IMR-90 (cell line): ENCODE measurements at regions not wholly inside any gene's neighbourhood (a gene's known extent, or its start where the extent isn't known, plus 50 kb on each side); places are given as distances from the start of the nearest gene placed in this dataset.

ENCODE experiments used
- ATAC-seq: fragments of 200-7000 bp; cut with Tn5 transposase; 2 replicates; pipeline ENCODE4 v1.9.1; 2020; ENCODE audit warnings: low read depth, mild to moderate bottlenecking, moderate library complexity
- BruUV-seq: library from RNA; stranded (reverse); fragments of 400-500 nt; replicated peaks from 2 replicates; lab custom pipeline; 2021; lab: Mats Ljungman, UMichigan
- CTCF ChIA-PET: fragments of 300-600 bp; formaldehyde crosslinking; extraction: SDS; loops from one replicate; lab custom pipeline; 2021; ENCODE audit warnings: antibody characterized with exemption; lab: Yijun Ruan, JAX
- POLR2A ChIA-PET: fragments of 300-600 bp; sonication (Branson Sonifier 250); formaldehyde crosslinking; loops from one replicate; lab custom pipeline; 2022; ENCODE audit warnings: antibody characterized with exemption; ENCODE audit not compliant: unreplicated experiment; lab: Charles Lee
- DNase-seq: peaks from one replicate; pipeline ENCODE4 v3.0.0; 2013
- H2AFZ ChIP-seq: replicated peaks from 2 replicates; pipeline ENCODE3; 2013; ENCODE audit warnings: low read length, mild to moderate bottlenecking; ENCODE audit not compliant: poor library complexity
- H2AK5ac ChIP-seq: 2 replicates; pipeline ENCODE4 v1.6.1; 2013; ENCODE audit warnings: low read depth, low read length, inconsistent platforms
- H2AK9ac ChIP-seq: replicated peaks from 2 replicates; pipeline ENCODE3; 2013; ENCODE audit warnings: mild to moderate bottlenecking, low read depth, low read length, moderate library complexity; ENCODE audit not compliant: poor library complexity
- H2BK120ac ChIP-seq: 2 replicates; pipeline ENCODE4 v1.6.1; 2013; ENCODE audit warnings: low read depth, low read length, inconsistent platforms
- H2BK15ac ChIP-seq: 3 replicates; pipeline ENCODE4 v1.6.1; 2013; ENCODE audit warnings: low read depth, low read length, inconsistent platforms
- H2BK20ac ChIP-seq: 2 replicates; pipeline ENCODE4 v1.6.1; 2013; ENCODE audit warnings: low read depth, mild to moderate bottlenecking, inconsistent platforms, low read length, moderate library complexity
- H2BK5ac ChIP-seq: 2 replicates; pipeline ENCODE4 v1.6.1; 2013; ENCODE audit warnings: mild to moderate bottlenecking, low read depth, low read length, inconsistent platforms; ENCODE audit not compliant: poor library complexity, severe bottlenecking
- H3K14ac ChIP-seq: replicated peaks from 2 replicates; pipeline ENCODE4 v1.6.1; 2013; ENCODE audit warnings: low read depth, low read length, inconsistent platforms
- H3K18ac ChIP-seq: 2 replicates; pipeline ENCODE4 v1.6.1; 2013; ENCODE audit warnings: low read depth, low read length, control low read depth
- H3K23ac ChIP-seq: 2 replicates; pipeline ENCODE4 v1.6.1; 2013; ENCODE audit warnings: low read depth, low read length, inconsistent platforms
- H3K27ac ChIP-seq: 2 replicates; pipeline ENCODE4 v1.5.1; 2013; ENCODE audit warnings: mild to moderate bottlenecking, control low read depth, low read length; ENCODE audit not compliant: insufficient read depth
- H3K27me3 ChIP-seq: 2 replicates; pipeline ENCODE4 v1.6.1; 2013; ENCODE audit warnings: low read length; ENCODE audit not compliant: control insufficient read depth, insufficient read depth
- H3K36me3 ChIP-seq: 2 replicates; pipeline ENCODE4 v1.6.1; 2013; ENCODE audit warnings: low read length, mixed read lengths; ENCODE audit not compliant: control insufficient read depth, insufficient read depth
- H3K4ac ChIP-seq: 2 replicates; pipeline ENCODE4 v1.6.1; 2013; ENCODE audit warnings: low read depth, low read length, inconsistent platforms
- H3K4me1 ChIP-seq: 2 replicates; pipeline ENCODE4 v1.6.1; 2013; ENCODE audit warnings: low read length, mixed read lengths; ENCODE audit not compliant: control insufficient read depth, insufficient read depth
- H3K4me2 ChIP-seq: 2 replicates; pipeline ENCODE4 v1.6.1; 2013; ENCODE audit warnings: low read depth, mild to moderate bottlenecking, control low read depth, low read length, moderate library complexity
- H3K4me3 ChIP-seq: 2 replicates; pipeline ENCODE4 v1.5.1; 2013; ENCODE audit warnings: low read depth, mild to moderate bottlenecking, control low read depth, low read length, moderate library complexity; ENCODE audit not compliant: insufficient read depth
- H3K56ac ChIP-seq: 2 replicates; pipeline ENCODE4 v1.6.1; 2013; ENCODE audit warnings: low read length, inconsistent platforms; ENCODE audit not compliant: insufficient read depth; ENCODE audit errors: extremely low read depth
- H3K79me1 ChIP-seq, 2 experiments: 2 replicates each; pipeline ENCODE4 v1.6.1; 2013; ENCODE audit warnings: low read length in 2 of 2, inconsistent platforms in 1 of 2, low read depth in 1 of 2
- H3K9ac ChIP-seq: 2 replicates; pipeline ENCODE4 v1.6.1; 2013; ENCODE audit warnings: low read depth, low read length, control low read depth
- H3K9me1 ChIP-seq: 2 replicates; pipeline ENCODE4 v1.6.1; 2013; ENCODE audit warnings: low read length, inconsistent platforms; ENCODE audit not compliant: insufficient read depth
- H3K9me3 ChIP-seq: 2 replicates; pipeline ENCODE4 v1.6.1; 2013; ENCODE audit warnings: low read length; ENCODE audit not compliant: control insufficient read depth, insufficient read depth
- H4K20me1 ChIP-seq: 2 replicates; pipeline ENCODE4 v1.6.1; 2013; ENCODE audit warnings: low read length, inconsistent platforms; ENCODE audit not compliant: insufficient read depth
- H4K5ac ChIP-seq: 2 replicates; pipeline ENCODE4 v1.6.1; 2013; ENCODE audit warnings: mild to moderate bottlenecking, low read depth, low read length, control low read depth
- H4K8ac ChIP-seq, 2 experiments: 2 replicates each; pipeline ENCODE4 v1.6.1; 2013; ENCODE audit warnings: low read depth in 2 of 2, low read length in 2 of 2, control low read depth in 1 of 2, inconsistent platforms in 1 of 2
- H4K91ac ChIP-seq: 2 replicates; pipeline ENCODE4 v1.6.1; 2013; ENCODE audit warnings: low read depth, low read length, inconsistent platforms; ENCODE audit not compliant: insufficient read depth
- CEBPB ChIP-seq: IDR thresholded peaks from 2 replicates; pipeline ENCODE4 v1.6.1; 2012; ENCODE audit warnings: low read depth, low read length, improper control_type of control experiment
- CTCF ChIP-seq: conservative IDR thresholded peaks from 2 replicates; pipeline ENCODE4 v1.5.1; 2012; ENCODE audit warnings: mild to moderate bottlenecking, low read depth, low read length, improper control_type of control experiment
- FOS ChIP-seq: fragments of 150-350 bp; IDR thresholded peaks from 2 replicates; pipeline ENCODE4 v1.6.1; 2016; ENCODE audit warnings: low read depth, low read length
- MXI1 ChIP-seq: IDR thresholded peaks from 2 replicates; pipeline ENCODE4 v1.6.1; 2012; ENCODE audit warnings: low read depth, mild to moderate bottlenecking, low read length, moderate library complexity, borderline replicate concordance
- NFE2L2 ChIP-seq: fragments of 150-350 bp; IDR thresholded peaks from 2 replicates; pipeline ENCODE4 v1.6.1; 2016; ENCODE audit warnings: low read depth, mild to moderate bottlenecking, low read length
- RAD21 ChIP-seq: IDR thresholded peaks from 2 replicates; pipeline ENCODE4 v1.6.1; 2012; ENCODE audit warnings: low read length, improper control_type of control experiment
- SMC3 ChIP-seq: fragments of 150-350 bp; IDR thresholded peaks from 2 replicates; pipeline ENCODE4 v1.6.1; 2016; ENCODE audit warnings: low read depth, mild to moderate bottlenecking, antibody characterized with exemption, low read length, moderate library complexity
- WGBS, 2 experiments: methylation state at CpG; one replicate each; pipeline versions ENCODE4 v1.1.5 to v1.1.7; 2013; ENCODE audit warnings: missing lambda C conversion rate in 2 of 2; ENCODE audit not compliant: insufficient read length in 1 of 2; ENCODE audit errors: extremely low coverage in 2 of 2; 5-methylcytosine and 5-hydroxymethylcytosine counted together
- dilution Hi-C: fragments of 300-500 bp; cut with HindIII; formaldehyde crosslinking; loops from one replicate; pipeline ENCODE4 v1.14.3; 2018; ENCODE audit warnings: low sequenced_read_pairs; ENCODE audit not compliant: unreplicated experiment
- in situ Hi-C: fragments of 300-500 bp; cut with MboI; formaldehyde crosslinking; loops from 3 replicates; pipeline ENCODE4 v1.14.3; 2019; ENCODE audit warnings: low sequenced_read_pairs, inconsistent platforms, mixed read lengths
- intact Hi-C: fragments of 100-400 bp; cut with micrococcal nuclease; formaldehyde crosslinking; loops from 2 replicates; pipeline ENCODE4 v1.10.0; 2022
- TF ChIP-seq, protein P1 (sequence below): fragments of 150-350 bp; IDR thresholded peaks from 2 replicates; pipeline ENCODE4 v1.6.1; 2017; ENCODE audit warnings: mild to moderate bottlenecking, antibody characterized with exemption, low read length, low read depth

- H2BK5ac ChIP-seq = no peak overlapping the region
- H3K56ac ChIP-seq = no peak overlapping the region
- H3K18ac ChIP-seq = no peak overlapping the region
- H3K4me3 ChIP-seq = no peak overlapping the region
- WGBS, 2 experiments = no CpG with 5 or more reads among the region's 3 CpGs
- ATAC-seq = no peak
- DNase-seq = no peak
- no peak overlapping the region for H4K91ac ChIP-seq
- no peak overlapping the region for H2BK120ac ChIP-seq
- no peaks in the 10 kb centered on the region for H3K79me1 ChIP-seq
- no TSS peak for BruUV-seq
- no peak overlapping the region for H3K9ac ChIP-seq
- H2BK20ac ChIP-seq = no peak overlapping the region
- TF ChIP-seq FOS = no peak
- TF ChIP-seq SMC3 = no peak
- TF ChIP-seq MXI1 = no peak
- TF ChIP-seq, protein P1, sequence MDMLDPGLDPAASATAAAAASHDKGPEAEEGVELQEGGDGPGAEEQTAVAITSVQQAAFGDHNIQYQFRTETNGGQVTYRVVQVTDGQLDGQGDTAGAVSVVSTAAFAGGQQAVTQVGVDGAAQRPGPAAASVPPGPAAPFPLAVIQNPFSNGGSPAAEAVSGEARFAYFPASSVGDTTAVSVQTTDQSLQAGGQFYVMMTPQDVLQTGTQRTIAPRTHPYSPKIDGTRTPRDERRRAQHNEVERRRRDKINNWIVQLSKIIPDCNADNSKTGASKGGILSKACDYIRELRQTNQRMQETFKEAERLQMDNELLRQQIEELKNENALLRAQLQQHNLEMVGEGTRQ = no peak
- no peak for TF ChIP-seq CTCF
- no peak for TF ChIP-seq RAD21
- TF ChIP-seq NFE2L2 = no peak
- no peak for TF ChIP-seq CEBPB
- POLR2A ChIA-PET = no interaction called here
- intact Hi-C loops = no loop called here
- H3K14ac ChIP-seq = no peak overlapping the region
- no peak overlapping the region for H3K4me2 ChIP-seq
- no peak overlapping the region for H4K8ac ChIP-seq
- H3K4me1 ChIP-seq = no peaks in the 10 kb centered on the region
- H4K5ac ChIP-seq = no peak overlapping the region
- CTCF ChIA-PET = no interaction called here
- dilution Hi-C loops = no loop called here
- H3K4ac ChIP-seq = no peak overlapping the region
- H2AK5ac ChIP-seq = no peak overlapping the region
- H3K36me3 ChIP-seq = no peaks in the 10 kb centered on the region
- H2BK15ac ChIP-seq = no peak overlapping the region
- peaks cover 5% of the 10 kb centered on the region for H3K9me3 ChIP-seq
- no peaks in the 10 kb centered on the region for H4K20me1 ChIP-seq
- no peak overlapping the region for H3K27ac ChIP-seq
- H3K27me3 ChIP-seq = no peaks in the 10 kb centered on the region
- H3K9me1 ChIP-seq = no peaks in the 10 kb centered on the region
- no peak overlapping the region for H2AFZ ChIP-seq
- in situ Hi-C loops = no loop called here
- H3K23ac ChIP-seq = no peak overlapping the region
- no peak overlapping the region for H2AK9ac ChIP-seq
Measured at GRCh38 chr1:80929868-80930508, 870.7 kb upstream of the ADGRL2 start.
